Liver (tissue), 3 donors: ENCODE measurements at regions not wholly inside any gene's neighbourhood (a gene's known extent, or its start where the extent isn't known, plus 50 kb on each side); places are given as distances from the start of the nearest gene placed in this dataset.

Experiments
- FOXA1 ChIP-seq: IDR thresholded peaks from 2 replicates; pipeline ENCODE4 v1.6.1; 2016; ENCODE audit warnings: antibody characterized with exemption
- GABPA ChIP-seq, 2 donors: IDR thresholded peaks in 1 of 2; conservative IDR thresholded peaks in 1 of 2; 2 replicates each; pipeline ENCODE4 v1.6.1; 2016; ENCODE audit warnings: antibody characterized with exemption in 2 of 2, mild to moderate bottlenecking in 1 of 2, moderate library complexity in 1 of 2
- HNF4A ChIP-seq, 2 donors: conservative IDR thresholded peaks; 2 replicates each; pipeline ENCODE4 v1.6.1; 2016; ENCODE audit warnings: antibody characterized with exemption in 2 of 2, mild to moderate bottlenecking in 2 of 2
- JUND ChIP-seq, 2 donors: IDR thresholded peaks; 2 replicates each; pipeline ENCODE4 v1.6.1; 2016; ENCODE audit warnings: antibody characterized with exemption in 2 of 2
- RXRA ChIP-seq, 2 donors: IDR thresholded peaks; 2 replicates each; pipeline ENCODE4 v1.6.1; 2017 to 2018; ENCODE audit warnings: antibody characterized with exemption in 2 of 2, mild to moderate bottlenecking in 1 of 2
- TF ChIP-seq, protein P1 (sequence below): IDR thresholded peaks from 2 replicates; pipeline ENCODE4 v1.6.1; 2016; ENCODE audit warnings: antibody characterized with exemption, mild to moderate bottlenecking
- TF ChIP-seq, protein P2 (sequence below): fragments of 150-350 bp; IDR thresholded peaks from 2 replicates; pipeline ENCODE4 v1.5.1; 2017; ENCODE audit warnings: improper control_type of control experiment, low read depth, low read length; ENCODE audit not compliant: missing input control
- TF ChIP-seq, protein P3 (sequence below): IDR thresholded peaks from 2 replicates; pipeline ENCODE4 v1.6.1; 2016; ENCODE audit warnings: antibody characterized with exemption
- donor health status: healthy.
- donor health status: healthy.

DNA sequence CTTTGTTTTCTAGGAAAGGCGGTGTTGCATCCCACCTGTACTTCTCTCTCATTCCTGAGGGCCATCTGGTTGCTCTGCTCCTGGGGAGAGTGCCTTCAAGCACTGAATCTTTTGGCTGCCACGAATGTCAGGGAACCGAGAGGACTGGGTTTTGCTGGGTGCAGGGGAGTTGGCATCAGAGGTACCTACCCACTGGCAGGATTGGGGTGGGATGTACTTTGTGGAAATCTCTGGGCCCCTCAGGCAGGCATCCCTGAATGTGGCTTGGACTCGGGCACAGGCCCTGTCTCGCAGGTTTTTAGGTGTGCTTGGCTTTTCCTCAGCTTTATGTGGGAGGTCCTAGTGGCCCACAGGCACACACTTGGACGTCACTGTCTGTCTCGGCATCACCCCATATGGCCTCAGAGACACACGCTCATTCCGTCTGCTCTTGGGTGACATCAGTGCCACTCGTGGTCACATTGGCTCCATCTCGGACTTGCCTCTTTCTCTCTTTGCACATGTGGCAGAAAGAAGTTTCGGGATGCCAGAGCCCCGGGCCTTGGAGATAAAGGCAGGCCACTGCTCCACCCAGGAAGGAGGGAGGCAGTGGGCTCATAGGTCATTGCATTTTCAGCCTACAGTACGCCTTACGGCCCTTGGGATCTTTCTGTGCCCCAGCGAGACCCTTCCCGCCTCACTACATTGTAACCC is 325.6 kb downstream of the ZNF716 start:
- TF ChIP-seq, protein P1, sequence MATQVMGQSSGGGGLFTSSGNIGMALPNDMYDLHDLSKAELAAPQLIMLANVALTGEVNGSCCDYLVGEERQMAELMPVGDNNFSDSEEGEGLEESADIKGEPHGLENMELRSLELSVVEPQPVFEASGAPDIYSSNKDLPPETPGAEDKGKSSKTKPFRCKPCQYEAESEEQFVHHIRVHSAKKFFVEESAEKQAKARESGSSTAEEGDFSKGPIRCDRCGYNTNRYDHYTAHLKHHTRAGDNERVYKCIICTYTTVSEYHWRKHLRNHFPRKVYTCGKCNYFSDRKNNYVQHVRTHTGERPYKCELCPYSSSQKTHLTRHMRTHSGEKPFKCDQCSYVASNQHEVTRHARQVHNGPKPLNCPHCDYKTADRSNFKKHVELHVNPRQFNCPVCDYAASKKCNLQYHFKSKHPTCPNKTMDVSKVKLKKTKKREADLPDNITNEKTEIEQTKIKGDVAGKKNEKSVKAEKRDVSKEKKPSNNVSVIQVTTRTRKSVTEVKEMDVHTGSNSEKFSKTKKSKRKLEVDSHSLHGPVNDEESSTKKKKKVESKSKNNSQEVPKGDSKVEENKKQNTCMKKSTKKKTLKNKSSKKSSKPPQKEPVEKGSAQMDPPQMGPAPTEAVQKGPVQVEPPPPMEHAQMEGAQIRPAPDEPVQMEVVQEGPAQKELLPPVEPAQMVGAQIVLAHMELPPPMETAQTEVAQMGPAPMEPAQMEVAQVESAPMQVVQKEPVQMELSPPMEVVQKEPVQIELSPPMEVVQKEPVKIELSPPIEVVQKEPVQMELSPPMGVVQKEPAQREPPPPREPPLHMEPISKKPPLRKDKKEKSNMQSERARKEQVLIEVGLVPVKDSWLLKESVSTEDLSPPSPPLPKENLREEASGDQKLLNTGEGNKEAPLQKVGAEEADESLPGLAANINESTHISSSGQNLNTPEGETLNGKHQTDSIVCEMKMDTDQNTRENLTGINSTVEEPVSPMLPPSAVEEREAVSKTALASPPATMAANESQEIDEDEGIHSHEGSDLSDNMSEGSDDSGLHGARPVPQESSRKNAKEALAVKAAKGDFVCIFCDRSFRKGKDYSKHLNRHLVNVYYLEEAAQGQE: no peak
- TF ChIP-seq GABPA (IDR thresholded peaks at IDR 0.05 in 1 of 2, conservative IDR thresholded peaks at IDR 0.05 in 1 of 2) (no peak), JUND (IDR thresholded peaks at IDR 0.05) (no peak), RXRA (IDR thresholded peaks at IDR 0.05) (no peak), HNF4A (conservative IDR thresholded peaks at IDR 0.05) (no peak), FOXA1 (no peak)
- TF ChIP-seq, protein P2, sequence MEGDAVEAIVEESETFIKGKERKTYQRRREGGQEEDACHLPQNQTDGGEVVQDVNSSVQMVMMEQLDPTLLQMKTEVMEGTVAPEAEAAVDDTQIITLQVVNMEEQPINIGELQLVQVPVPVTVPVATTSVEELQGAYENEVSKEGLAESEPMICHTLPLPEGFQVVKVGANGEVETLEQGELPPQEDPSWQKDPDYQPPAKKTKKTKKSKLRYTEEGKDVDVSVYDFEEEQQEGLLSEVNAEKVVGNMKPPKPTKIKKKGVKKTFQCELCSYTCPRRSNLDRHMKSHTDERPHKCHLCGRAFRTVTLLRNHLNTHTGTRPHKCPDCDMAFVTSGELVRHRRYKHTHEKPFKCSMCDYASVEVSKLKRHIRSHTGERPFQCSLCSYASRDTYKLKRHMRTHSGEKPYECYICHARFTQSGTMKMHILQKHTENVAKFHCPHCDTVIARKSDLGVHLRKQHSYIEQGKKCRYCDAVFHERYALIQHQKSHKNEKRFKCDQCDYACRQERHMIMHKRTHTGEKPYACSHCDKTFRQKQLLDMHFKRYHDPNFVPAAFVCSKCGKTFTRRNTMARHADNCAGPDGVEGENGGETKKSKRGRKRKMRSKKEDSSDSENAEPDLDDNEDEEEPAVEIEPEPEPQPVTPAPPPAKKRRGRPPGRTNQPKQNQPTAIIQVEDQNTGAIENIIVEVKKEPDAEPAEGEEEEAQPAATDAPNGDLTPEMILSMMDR: no peak
- TF ChIP-seq, protein P3, sequence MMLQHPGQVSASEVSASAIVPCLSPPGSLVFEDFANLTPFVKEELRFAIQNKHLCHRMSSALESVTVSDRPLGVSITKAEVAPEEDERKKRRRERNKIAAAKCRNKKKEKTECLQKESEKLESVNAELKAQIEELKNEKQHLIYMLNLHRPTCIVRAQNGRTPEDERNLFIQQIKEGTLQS: no peak
